Gastrocnemius medialis (tissue), 4 donors: ENCODE measurements at regions not wholly inside any gene's neighbourhood (a gene's known extent, or its start where the extent isn't known, plus 50 kb on each side); places are given as distances from the start of the nearest gene placed in this dataset.

Experiments used
- POLR2A ChIP-seq, 2 donors: fragments of 450-650 bp; IDR thresholded peaks; one replicate each; pipeline ENCODE4 v1.6.1; 2017; ENCODE audit warnings: antibody characterized with exemption in 2 of 2, mild to moderate bottlenecking in 2 of 2, moderate library complexity in 2 of 2
- TF ChIP-seq, protein P1 (sequence below), 5 experiments: fragments of 450-650 bp in 3 of 5; fragments of 200-600 bp in 2 of 5; sonication (generic) in 2 of 5; IDR thresholded peaks in 4 of 5; conservative IDR thresholded peaks in 1 of 5; 1 replicate in 4 of 5; 2 replicates in 1 of 5; pipeline ENCODE4 v1.5.1; 2016 to 2019; ENCODE audit warnings: antibody characterized with exemption in 5 of 5, mild to moderate bottlenecking in 3 of 5, moderate library complexity in 3 of 5

DNA sequence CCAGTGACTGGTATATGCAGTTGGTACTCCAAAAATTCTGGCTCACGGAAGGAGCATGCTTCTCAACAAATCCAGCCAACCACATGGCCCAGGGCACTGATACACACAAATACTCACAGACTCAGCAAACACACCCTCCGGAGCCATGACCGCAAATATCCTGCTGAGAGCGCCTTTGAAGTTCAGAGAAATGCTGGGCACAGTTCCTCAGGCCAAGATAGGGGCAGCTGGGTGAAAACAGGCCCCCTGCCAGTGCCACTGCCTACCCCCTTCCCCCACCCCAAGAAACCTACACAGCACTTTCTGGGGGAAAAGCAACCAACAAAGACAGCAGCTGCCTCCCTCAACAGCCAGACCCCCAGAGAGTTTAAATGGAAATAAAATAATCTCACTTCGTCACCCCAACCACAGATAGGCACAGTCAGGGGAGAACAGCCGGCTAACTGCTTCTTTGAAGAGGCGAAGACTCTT lies 120.0 kb downstream of the C5orf15 start:
- no peak for TF ChIP-seq POLR2A (IDR thresholded peaks at IDR 0.05)
- TF ChIP-seq, protein P1, sequence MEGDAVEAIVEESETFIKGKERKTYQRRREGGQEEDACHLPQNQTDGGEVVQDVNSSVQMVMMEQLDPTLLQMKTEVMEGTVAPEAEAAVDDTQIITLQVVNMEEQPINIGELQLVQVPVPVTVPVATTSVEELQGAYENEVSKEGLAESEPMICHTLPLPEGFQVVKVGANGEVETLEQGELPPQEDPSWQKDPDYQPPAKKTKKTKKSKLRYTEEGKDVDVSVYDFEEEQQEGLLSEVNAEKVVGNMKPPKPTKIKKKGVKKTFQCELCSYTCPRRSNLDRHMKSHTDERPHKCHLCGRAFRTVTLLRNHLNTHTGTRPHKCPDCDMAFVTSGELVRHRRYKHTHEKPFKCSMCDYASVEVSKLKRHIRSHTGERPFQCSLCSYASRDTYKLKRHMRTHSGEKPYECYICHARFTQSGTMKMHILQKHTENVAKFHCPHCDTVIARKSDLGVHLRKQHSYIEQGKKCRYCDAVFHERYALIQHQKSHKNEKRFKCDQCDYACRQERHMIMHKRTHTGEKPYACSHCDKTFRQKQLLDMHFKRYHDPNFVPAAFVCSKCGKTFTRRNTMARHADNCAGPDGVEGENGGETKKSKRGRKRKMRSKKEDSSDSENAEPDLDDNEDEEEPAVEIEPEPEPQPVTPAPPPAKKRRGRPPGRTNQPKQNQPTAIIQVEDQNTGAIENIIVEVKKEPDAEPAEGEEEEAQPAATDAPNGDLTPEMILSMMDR (IDR thresholded peaks at IDR 0.05 in 4 of 5, conservative IDR thresholded peaks at IDR 0.05 in 1 of 5) = no peak
